ENCODE measurements at regions not wholly inside any gene's neighbourhood (a gene's known extent, or its start where the extent isn't known, plus 50 kb on each side); places are given as distances from the start of the nearest gene placed in this dataset.

DNA sequence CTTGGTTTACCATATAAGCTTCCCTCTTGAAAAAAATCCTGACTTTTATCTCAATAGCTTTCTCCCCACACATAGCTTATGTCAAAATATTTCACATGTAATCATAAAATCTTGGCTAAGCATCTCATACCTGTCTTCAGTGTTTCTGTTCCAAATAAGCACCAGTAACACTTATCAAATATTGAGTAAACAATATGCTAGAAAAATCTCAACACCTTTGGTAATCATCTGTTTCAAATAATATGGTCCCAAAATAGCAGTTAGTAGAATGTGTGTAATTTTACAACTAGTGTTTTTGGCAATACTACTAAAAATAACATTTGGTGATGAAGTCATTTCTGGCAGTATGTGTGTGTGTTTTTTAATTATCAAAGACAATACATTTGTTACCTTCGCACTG lies 2138.2 kb downstream of the PCDH7 start:
- TF ChIP-seq CTCF (IDR thresholded peaks at IDR 0.05) (no peak), POLR2AphosphoS5 (IDR thresholded peaks at IDR 0.05) (no peak), POLR2A (IDR thresholded peaks at IDR 0.05) (no peak)
